B cell (primary cell): ENCODE measurements at regions not wholly inside any gene's neighbourhood (a gene's known extent, or its start where the extent isn't known, plus 50 kb on each side); places are given as distances from the start of the nearest gene placed in this dataset.

Experiments
- ATAC-seq: fragments of 200-7000 bp; cut with Tn5 transposase; one replicate; pipeline ENCODE4 v1.10.0; 2021; ENCODE audit warnings: low read depth, mild to moderate bottlenecking, moderate number of reproducible peaks, moderate library complexity
- CTCF ChIA-PET: fragments of 350-600 bp; sonication (Branson Sonifier 250); formaldehyde crosslinking; loops from one replicate; lab custom pipeline; 2021; ENCODE audit warnings: antibody characterized with exemption, inconsistent platforms; lab: Charles Lee
- POLR2A ChIA-PET: fragments of 350-600 bp; sonication (Branson Sonifier 250); formaldehyde crosslinking; loops from one replicate; lab custom pipeline; 2021; ENCODE audit warnings: antibody characterized with exemption; lab: Charles Lee
- DNase-seq: peaks from one replicate; pipeline ENCODE4 v3.0.0; 2013
- H2AFZ ChIP-seq: 2 replicates; pipeline ENCODE4 v1.6.1; 2012; ENCODE audit warnings: mild to moderate bottlenecking, low read depth, low read length; ENCODE audit not compliant: insufficient read depth, poor library complexity, severe bottlenecking
- H3K27ac ChIP-seq, 2 donors: 1 replicate in 1 of 2; 2 replicates in 1 of 2; pipeline ENCODE4 v1.5.1; 2012 to 2013; ENCODE audit warnings: low read length in 2 of 2, mild to moderate bottlenecking in 2 of 2, moderate library complexity in 1 of 2
- H3K27me3 ChIP-seq, 4 experiments: fragments of 200-600 bp in 1 of 4; sonication (generic) in 1 of 4; replicated peaks in 1 of 4; 1 replicate in 2 of 4; 2 replicates in 2 of 4; pipeline versions ENCODE4 v1.6.1 to v1.7.0; 2013 to 2016; ENCODE audit warnings: low read length in 3 of 4, mild to moderate bottlenecking in 2 of 4, mixed read lengths in 1 of 4, moderate library complexity in 1 of 4; ENCODE audit not compliant: insufficient read depth in 4 of 4, control insufficient read depth in 3 of 4; ENCODE audit errors: control extremely low read depth in 1 of 4
- H3K36me3 ChIP-seq, 2 experiments: replicated peaks in 1 of 2; 1 replicate in 1 of 2; 2 replicates in 1 of 2; pipeline versions ENCODE4 v1.6.1 to v1.7.1; 2013; ENCODE audit warnings: low read length in 1 of 2; ENCODE audit not compliant: insufficient read depth in 2 of 2, control insufficient read depth in 1 of 2; ENCODE audit errors: control extremely low read depth in 1 of 2, extremely low read depth in 1 of 2
- H3K4me1 ChIP-seq, 2 donors: fragments of 200-600 bp in 1 of 2; sonication (generic) in 1 of 2; 1 replicate in 1 of 2; 2 replicates in 1 of 2; pipeline versions ENCODE4 v1.5.1 to v1.6.1; 2013 to 2017; ENCODE audit warnings: low read length in 2 of 2; ENCODE audit not compliant: control insufficient read depth in 2 of 2, insufficient read depth in 2 of 2
- H3K4me2 ChIP-seq: replicated peaks from 2 replicates; pipeline ENCODE3; 2012; ENCODE audit warnings: mild to moderate bottlenecking, low read depth, low read length; ENCODE audit not compliant: poor library complexity, severe bottlenecking
- H3K4me3 ChIP-seq, 5 experiments: fragments of 200-600 bp in 1 of 5; sonication (generic) in 1 of 5; 1 replicate in 3 of 5; 2 replicates in 2 of 5; pipeline versions ENCODE4 v1.5.1 to v1.7.0; 2011 to 2016; ENCODE audit warnings: low read length in 4 of 5, mild to moderate bottlenecking in 4 of 5, low read depth in 2 of 5, control low read depth in 1 of 5, moderate library complexity in 1 of 5; ENCODE audit not compliant: insufficient read depth in 1 of 5; ENCODE audit errors: control extremely low read depth in 1 of 5, extremely low read depth in 1 of 5
- H3K79me2 ChIP-seq: fragments of 200-600 bp; sonication (generic); one replicate; pipeline ENCODE4 v1.6.0; 2016; ENCODE audit warnings: low read length; ENCODE audit not compliant: control insufficient read depth, insufficient read depth
- H3K9ac ChIP-seq: fragments of 200-600 bp; sonication (generic); 2 replicates; pipeline ENCODE4 v1.6.1; 2017; ENCODE audit warnings: mild to moderate bottlenecking, low read length, moderate library complexity
- H3K9me3 ChIP-seq, 3 donors: one replicate each; pipeline versions ENCODE4 v1.6.1 to v1.7.1; 2013; ENCODE audit warnings: low read length in 2 of 3; ENCODE audit not compliant: control insufficient read depth in 2 of 3, insufficient read depth in 1 of 3; ENCODE audit errors: control extremely low read depth in 1 of 3
- H4K20me1 ChIP-seq: 2 replicates; pipeline ENCODE4 v1.6.0; 2012; ENCODE audit warnings: mild to moderate bottlenecking, low read length; ENCODE audit not compliant: insufficient read depth, control insufficient read depth, poor library complexity, severe bottlenecking
- H3K27ac Mint-ChIP-seq: one replicate; pipeline ENCODE4 v1.8.0; 2021; ENCODE audit warnings: mixed read lengths
- H3K27me3 Mint-ChIP-seq: one replicate; pipeline ENCODE4 v1.8.0; 2021; ENCODE audit warnings: mixed read lengths
- H3K4me1 Mint-ChIP-seq: one replicate; pipeline ENCODE4 v1.8.0; 2021; ENCODE audit warnings: mixed read lengths
- H3K4me3 Mint-ChIP-seq: one replicate; pipeline ENCODE4 v1.8.0; 2021; ENCODE audit warnings: mixed read lengths
- H3K9me3 Mint-ChIP-seq: one replicate; pipeline ENCODE4 v1.8.0; 2022; ENCODE audit warnings: mixed read lengths; ENCODE audit not compliant: insufficient read depth
- EZH2 ChIP-seq: IDR thresholded peaks from 2 replicates; pipeline ENCODE4 v1.6.1; 2012; ENCODE audit warnings: borderline replicate concordance, low read depth, mild to moderate bottlenecking, moderate library complexity, low read length; ENCODE audit not compliant: insufficient read depth, poor library complexity, severe bottlenecking
- WGBS: methylation state at CpG from one replicate; pipeline ENCODE4 v1.1.5; 2013; ENCODE audit warnings: missing lambda C conversion rate; ENCODE audit not compliant: insufficient coverage; 5-methylcytosine and 5-hydroxymethylcytosine counted together
- intact Hi-C: fragments of 100-400 bp; cut with micrococcal nuclease; formaldehyde crosslinking; loops from one replicate; pipeline ENCODE4 v1.10.0; 2022
- TF ChIP-seq, protein P1 (sequence below): fragments of 200-600 bp; IDR thresholded peaks from one replicate; pipeline ENCODE4 v1.8.0; 2022; ENCODE audit warnings: antibody characterized with exemption, mild to moderate bottlenecking

DNA sequence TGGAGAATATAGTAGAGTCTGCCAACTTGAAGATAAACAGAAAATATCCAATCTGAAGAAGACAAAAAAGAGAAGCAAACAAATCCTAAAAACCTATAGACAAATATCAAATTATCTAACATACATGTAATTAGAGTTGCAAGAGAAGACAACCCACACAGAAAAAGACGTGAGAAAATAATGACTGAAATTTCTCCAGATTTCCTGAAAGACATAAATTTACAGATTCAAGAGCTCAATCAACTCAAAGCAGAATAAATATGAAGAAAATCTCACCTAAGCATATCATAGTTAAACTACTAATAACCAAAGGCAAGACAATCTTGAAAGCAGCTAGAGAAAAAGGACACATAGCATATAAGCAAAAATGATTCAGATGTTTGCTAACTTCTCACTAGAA lies 261.2 kb upstream of the NFIA start:
- Mint-ChIP-seq H3K4me3 (no peak overlapping the region), H3K4me1 (no peaks in the 10 kb centered on the region), H3K9me3 (no peaks in the 10 kb centered on the region), H3K27ac (no peak overlapping the region), H3K27me3 (no peaks in the 10 kb centered on the region)
- Histone ChIP-seq H3K4me3 (no peak overlapping the region), H3K9me3 (peaks cover 0 to 4% (median 0%) of the 10 kb centered on the region in 3 donors), H3K4me2 (no peak overlapping the region), H3K27me3 (no peaks in the 10 kb centered on the region), H3K9ac (no peak overlapping the region), H3K79me2 (no peaks in the 10 kb centered on the region), H2AFZ (no peak overlapping the region), H3K4me1 (no peaks in the 10 kb centered on the region), H4K20me1 (no peaks in the 10 kb centered on the region), H3K27ac (no peak overlapping the region), H3K36me3 (no peaks in the 10 kb centered on the region)
- TF ChIP-seq, protein P1, sequence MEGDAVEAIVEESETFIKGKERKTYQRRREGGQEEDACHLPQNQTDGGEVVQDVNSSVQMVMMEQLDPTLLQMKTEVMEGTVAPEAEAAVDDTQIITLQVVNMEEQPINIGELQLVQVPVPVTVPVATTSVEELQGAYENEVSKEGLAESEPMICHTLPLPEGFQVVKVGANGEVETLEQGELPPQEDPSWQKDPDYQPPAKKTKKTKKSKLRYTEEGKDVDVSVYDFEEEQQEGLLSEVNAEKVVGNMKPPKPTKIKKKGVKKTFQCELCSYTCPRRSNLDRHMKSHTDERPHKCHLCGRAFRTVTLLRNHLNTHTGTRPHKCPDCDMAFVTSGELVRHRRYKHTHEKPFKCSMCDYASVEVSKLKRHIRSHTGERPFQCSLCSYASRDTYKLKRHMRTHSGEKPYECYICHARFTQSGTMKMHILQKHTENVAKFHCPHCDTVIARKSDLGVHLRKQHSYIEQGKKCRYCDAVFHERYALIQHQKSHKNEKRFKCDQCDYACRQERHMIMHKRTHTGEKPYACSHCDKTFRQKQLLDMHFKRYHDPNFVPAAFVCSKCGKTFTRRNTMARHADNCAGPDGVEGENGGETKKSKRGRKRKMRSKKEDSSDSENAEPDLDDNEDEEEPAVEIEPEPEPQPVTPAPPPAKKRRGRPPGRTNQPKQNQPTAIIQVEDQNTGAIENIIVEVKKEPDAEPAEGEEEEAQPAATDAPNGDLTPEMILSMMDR: no peak
- no peak for TF ChIP-seq EZH2
- POLR2A ChIA-PET: no interaction called here
- no CpG with 5 or more reads among the region's 1 CpG for WGBS
- CTCF ChIA-PET: no interaction called here
- ATAC-seq (no peak), DNase-seq (no peak)
- intact Hi-C loops: no loop called here

DNA sequence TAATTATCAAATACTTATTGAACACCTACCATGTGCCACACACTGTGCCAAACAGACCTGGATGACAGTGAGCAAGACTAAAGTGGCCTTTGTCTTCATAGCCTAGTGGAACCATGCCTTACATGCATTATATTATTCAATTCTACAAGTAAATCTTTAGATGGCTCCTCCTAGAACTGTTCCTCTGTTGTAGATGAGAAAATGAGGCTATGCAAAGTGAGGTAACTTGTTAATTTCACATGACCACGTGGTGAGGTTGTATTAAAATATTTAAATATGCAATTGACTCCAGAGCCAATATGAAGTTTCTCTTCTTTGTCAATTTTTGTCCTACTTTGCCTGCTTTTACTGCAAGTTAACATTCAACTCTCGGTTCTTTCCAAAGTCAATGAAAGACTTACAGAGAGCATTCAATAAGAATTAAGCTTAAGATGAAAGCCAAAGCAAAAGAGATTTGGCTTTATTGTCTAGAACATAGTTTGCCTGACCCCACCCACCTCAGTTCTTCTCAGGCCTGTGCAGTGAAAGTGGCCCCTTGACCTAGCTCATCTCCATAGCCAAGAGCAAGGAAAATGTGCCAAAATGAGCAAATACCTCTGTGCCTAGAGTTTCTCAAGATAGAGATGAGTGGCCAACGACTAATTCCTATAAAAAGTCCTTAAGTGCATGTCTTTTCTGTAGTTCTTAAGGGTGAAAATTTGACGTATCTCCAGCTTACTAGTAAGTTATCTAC lies 263.2 kb upstream of the NFIA start:
- Histone ChIP-seq H2AFZ (no peak overlapping the region), H4K20me1 (no peaks in the 10 kb centered on the region), H3K9ac (no peak overlapping the region), H3K36me3 (no peaks in the 10 kb centered on the region), H3K27ac (no peak overlapping the region), H3K9me3 (no peaks in the 10 kb centered on the region), H3K4me2 (no peak overlapping the region), H3K4me3 (no peak overlapping the region), H3K79me2 (no peaks in the 10 kb centered on the region), H3K27me3 (no peaks in the 10 kb centered on the region), H3K4me1 (no peaks in the 10 kb centered on the region)
- H3K9me3 Mint-ChIP-seq: no peaks in the 10 kb centered on the region
- ChIA-PET CTCF (no interaction called here), POLR2A (no interaction called here)
- H3K4me3 Mint-ChIP-seq: no peak overlapping the region
- intact Hi-C loops: no loop called here
- no peaks in the 10 kb centered on the region for H3K4me1 Mint-ChIP-seq
- whole genome bisulfite sequencing: no CpG with 5 or more reads among the region's 4 CpGs
- no peak for ATAC-seq
- no peak for DNase-seq
- H3K27me3 Mint-ChIP-seq: no peaks in the 10 kb centered on the region
- TF ChIP-seq EZH2: no peak
- TF ChIP-seq, protein P1: no peak
- no peak overlapping the region for H3K27ac Mint-ChIP-seq
